GM12891 (cell line): ENCODE measurements at regions not wholly inside any gene's neighbourhood (a gene's known extent, or its start where the extent isn't known, plus 50 kb on each side); places are given as distances from the start of the nearest gene placed in this dataset.

Experiments used
- POLR2A ChIP-seq: IDR thresholded peaks from 2 replicates; pipeline ENCODE4 v1.6.1; 2011; ENCODE audit warnings: low read depth, low read length, control low read depth
- POLR2AphosphoS5 ChIP-seq: IDR thresholded peaks from 2 replicates; pipeline ENCODE4 v1.6.1; 2011; ENCODE audit warnings: low read depth, low read length, control low read depth
- SPI1 ChIP-seq: IDR thresholded peaks from 2 replicates; pipeline ENCODE4 v1.6.1; 2011; ENCODE audit warnings: low read depth, low read length, control low read depth
- TAF1 ChIP-seq: IDR thresholded peaks from 2 replicates; pipeline ENCODE4 v1.6.1; 2011; ENCODE audit warnings: low read depth, low read length, control low read depth

DNA sequence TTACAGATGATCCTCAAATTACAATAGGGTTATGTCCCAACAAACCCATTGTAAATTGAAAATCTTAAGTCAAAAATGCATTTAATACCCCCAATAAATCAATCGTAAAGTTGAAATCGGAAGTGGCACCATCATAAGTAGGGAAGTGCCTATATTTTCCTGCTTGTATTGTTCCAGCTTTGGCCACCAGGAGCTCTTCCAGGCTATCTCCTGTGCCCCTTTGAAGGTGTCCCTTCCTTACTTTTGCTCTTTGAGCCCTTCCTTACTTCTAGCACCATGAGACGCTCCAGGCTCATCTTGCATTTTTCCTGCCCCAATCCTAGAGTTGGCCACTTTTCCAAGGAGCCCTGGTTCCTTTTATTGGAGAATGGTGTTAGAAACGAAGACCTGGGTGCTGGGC, 163.0 kb upstream of the TSC22D1 start:
- TF ChIP-seq SPI1 (no peak), POLR2A (no peak), POLR2AphosphoS5 (no peak), TAF1 (no peak)
